ENCODE measurements at regions not wholly inside any gene's neighbourhood (a gene's known extent, or its start where the extent isn't known, plus 50 kb on each side); places are given as distances from the start of the nearest gene placed in this dataset.

DNA sequence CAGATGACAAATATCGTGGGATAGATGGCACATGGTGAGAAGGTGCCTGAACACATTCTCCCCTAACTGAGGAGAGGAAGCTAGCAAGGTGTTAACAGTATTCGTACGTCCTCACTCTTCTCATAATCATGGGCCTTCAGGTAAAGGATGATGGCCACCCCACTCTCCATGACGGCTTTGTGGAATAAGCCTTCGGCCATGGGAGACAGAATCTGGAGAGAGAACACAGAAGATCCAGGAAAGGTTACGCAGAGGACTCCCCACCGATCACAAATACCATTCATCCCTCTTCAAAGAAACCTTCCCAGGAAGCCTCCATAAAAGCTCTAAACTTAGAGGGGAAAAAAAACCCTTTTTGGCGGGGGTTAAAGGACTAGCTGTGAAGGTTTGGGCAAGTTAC is 189.9 kb downstream of the BCR start:
- BruUV-seq (replicated peaks): no TSS peak
- ATAC-seq: no peak

More for the DNA sequence above, 189.9 kb downstream of the BCR start:
- ChIA-PET CTCF (interaction anchor here (2.1 kb wide), 1 partner anchor 16 kb away, joined by 7 read pairs; no protein-coding TSS in a partner anchor), POLR2A (no interaction called here), RAD21 (ENCODE audit: low non-redundant PET in 1 of 2, low total read pairs in 2 of 2, uncharacterized antibody in 2 of 2, unreplicated experiment in 2 of 2) (no interaction called here)
- no peak for TF ChIP-seq YY1 (IDR thresholded peaks at IDR 0.05; ENCODE audit: extremely low read depth, insufficient replicate concordance, low read depth, low read length)
- TF ChIP-seq, protein P1, sequence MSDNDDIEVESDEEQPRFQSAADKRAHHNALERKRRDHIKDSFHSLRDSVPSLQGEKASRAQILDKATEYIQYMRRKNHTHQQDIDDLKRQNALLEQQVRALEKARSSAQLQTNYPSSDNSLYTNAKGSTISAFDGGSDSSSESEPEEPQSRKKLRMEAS (IDR thresholded peaks at IDR 0.05): no peak
- no peak for TF ChIP-seq EZH2phosphoT487 (IDR thresholded peaks at IDR 0.05; ENCODE audit: borderline replicate concordance)
- no peak for TF ChIP-seq SP1 (IDR thresholded peaks at IDR 0.05; ENCODE audit: low read depth)
- no peak for TF ChIP-seq EGR1 (IDR thresholded peaks at IDR 0.05; ENCODE audit: low read depth)
- TF ChIP-seq, protein P2, sequence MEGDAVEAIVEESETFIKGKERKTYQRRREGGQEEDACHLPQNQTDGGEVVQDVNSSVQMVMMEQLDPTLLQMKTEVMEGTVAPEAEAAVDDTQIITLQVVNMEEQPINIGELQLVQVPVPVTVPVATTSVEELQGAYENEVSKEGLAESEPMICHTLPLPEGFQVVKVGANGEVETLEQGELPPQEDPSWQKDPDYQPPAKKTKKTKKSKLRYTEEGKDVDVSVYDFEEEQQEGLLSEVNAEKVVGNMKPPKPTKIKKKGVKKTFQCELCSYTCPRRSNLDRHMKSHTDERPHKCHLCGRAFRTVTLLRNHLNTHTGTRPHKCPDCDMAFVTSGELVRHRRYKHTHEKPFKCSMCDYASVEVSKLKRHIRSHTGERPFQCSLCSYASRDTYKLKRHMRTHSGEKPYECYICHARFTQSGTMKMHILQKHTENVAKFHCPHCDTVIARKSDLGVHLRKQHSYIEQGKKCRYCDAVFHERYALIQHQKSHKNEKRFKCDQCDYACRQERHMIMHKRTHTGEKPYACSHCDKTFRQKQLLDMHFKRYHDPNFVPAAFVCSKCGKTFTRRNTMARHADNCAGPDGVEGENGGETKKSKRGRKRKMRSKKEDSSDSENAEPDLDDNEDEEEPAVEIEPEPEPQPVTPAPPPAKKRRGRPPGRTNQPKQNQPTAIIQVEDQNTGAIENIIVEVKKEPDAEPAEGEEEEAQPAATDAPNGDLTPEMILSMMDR (IDR thresholded peaks at IDR 0.05 in 2 of 3, conservative IDR thresholded peaks at IDR 0.05 in 1 of 3; ENCODE audit: borderline replicate concordance in 1 of 3, insufficient read depth in 1 of 3, low read depth in 2 of 3, low read length in 2 of 3): no peak
- TF ChIP-seq, protein P3, sequence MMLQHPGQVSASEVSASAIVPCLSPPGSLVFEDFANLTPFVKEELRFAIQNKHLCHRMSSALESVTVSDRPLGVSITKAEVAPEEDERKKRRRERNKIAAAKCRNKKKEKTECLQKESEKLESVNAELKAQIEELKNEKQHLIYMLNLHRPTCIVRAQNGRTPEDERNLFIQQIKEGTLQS (IDR thresholded peaks at IDR 0.05): no peak
- no peak for TF ChIP-seq JUND (IDR thresholded peaks at IDR 0.05)
- Histone ChIP-seq H3K27me3 (ENCODE audit: insufficient read depth, low read length) (peaks cover 46% of the 10 kb centered on the region), H3K79me2 (ENCODE audit: insufficient read depth, low read length) (no peaks in the 10 kb centered on the region), H3K9me3 (ENCODE audit: control insufficient read depth in 1 of 2, insufficient read depth in 1 of 2, low read depth in 1 of 2, low read length in 2 of 2) (no peaks in the 10 kb centered on the region), H3K36me3 (ENCODE audit: control insufficient read depth in 1 of 2, insufficient read depth in 2 of 2, low read length in 2 of 2) (no peaks in the 10 kb centered on the region), H3K4me1 (ENCODE audit: control insufficient read depth in 1 of 2, insufficient read depth in 2 of 2, low read length in 2 of 2) (no peaks in the 10 kb centered on the region), H4K20me1 (ENCODE audit: insufficient read depth) (no peaks in the 10 kb centered on the region), H3K9ac (ENCODE audit: low read length) (no peak overlapping the region), H3K4me2 (ENCODE audit: low read length) (no peak overlapping the region), H3K27ac (ENCODE audit: low read depth, low read length) (no peak overlapping the region), H3K4me3 (replicated peaks in 1 of 2; ENCODE audit: low read depth in 1 of 2, low read length in 2 of 2) (no peak overlapping the region), H2AFZ (ENCODE audit: low read depth, low read length, poor library complexity, severe bottlenecking) (no peak overlapping the region), H3K9me2 (ENCODE audit: insufficient read depth) (no peaks in the 10 kb centered on the region)
- no peak for DNase-seq (ENCODE audit: low read depth, low spot score)
- intact Hi-C loops (cut with micrococcal nuclease): no loop called here
